Lower leg skin (tissue), 3 donors: ENCODE measurements at regions not wholly inside any gene's neighbourhood (a gene's known extent, or its start where the extent isn't known, plus 50 kb on each side); places are given as distances from the start of the nearest gene placed in this dataset.

ENCODE experiments used
- CTCF ChIP-seq, 3 donors: fragments of 450-650 bp; IDR thresholded peaks; one replicate each; pipeline ENCODE4 v1.5.1; 2016; ENCODE audit warnings: antibody characterized with exemption in 3 of 3, mild to moderate bottlenecking in 3 of 3, moderate library complexity in 2 of 3
- POLR2A ChIP-seq, 2 donors: fragments of 450-650 bp; IDR thresholded peaks; one replicate each; pipeline ENCODE4 v1.6.1; 2016 to 2017; ENCODE audit warnings: antibody characterized with exemption in 2 of 2, mild to moderate bottlenecking in 1 of 2, moderate library complexity in 1 of 2

DNA sequence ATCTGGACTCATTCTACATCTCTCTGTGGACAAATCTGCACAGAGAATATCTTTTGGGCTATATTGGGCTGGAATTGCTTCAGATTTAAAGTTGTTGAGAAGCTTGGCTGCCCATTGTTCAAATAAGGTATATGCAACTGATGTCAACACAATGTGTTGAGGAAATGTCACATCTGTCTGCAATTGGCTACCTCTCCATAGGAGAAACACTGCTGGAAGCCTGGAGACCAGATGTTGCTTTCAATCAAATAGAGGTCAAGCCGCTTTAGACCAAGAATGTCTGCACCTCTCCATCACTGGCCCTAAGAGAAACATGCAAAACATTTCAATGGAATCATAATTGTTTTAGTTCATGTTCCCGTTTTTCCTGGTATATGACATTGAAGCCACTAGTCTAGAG is 720.2 kb downstream of the SLC4A3 start:
- TF ChIP-seq CTCF (IDR thresholded peaks at IDR 0.05) (no peak), POLR2A (IDR thresholded peaks at IDR 0.05) (no peak)
